ENCODE measurements at regions not wholly inside any gene's neighbourhood (a gene's known extent, or its start where the extent isn't known, plus 50 kb on each side); places are given as distances from the start of the nearest gene placed in this dataset.

DNA sequence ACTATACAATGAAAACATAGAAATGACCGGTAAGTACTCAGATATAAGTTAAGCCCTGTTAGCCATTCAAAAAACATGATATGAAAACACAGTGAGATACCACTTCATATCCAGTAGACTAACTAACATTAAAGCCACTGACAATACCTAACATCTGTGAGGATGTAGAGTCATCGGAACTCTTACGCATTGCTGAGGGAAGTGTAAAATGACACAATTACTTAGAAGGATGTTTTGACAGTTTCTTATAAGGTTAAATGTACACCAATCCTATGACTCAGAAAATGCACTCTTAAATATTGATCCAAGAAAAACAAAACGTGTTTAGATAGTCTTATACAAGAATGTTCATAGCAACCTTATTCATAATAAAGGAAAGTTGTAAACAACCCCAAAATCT lies 782.9 kb downstream of the BCL11B start:
- TF ChIP-seq TEAD4 (IDR thresholded peaks at IDR 0.05): no peak

- no peak for TF ChIP-seq FOXM1 (IDR thresholded peaks at IDR 0.05; ENCODE audit: borderline replicate concordance, low read depth)
- no peak for TF ChIP-seq TEAD4 (IDR thresholded peaks at IDR 0.05)
Observed at GRCh38 chr14:98494582-98494981, 777.4 kb downstream of the BCL11B start.

DNA sequence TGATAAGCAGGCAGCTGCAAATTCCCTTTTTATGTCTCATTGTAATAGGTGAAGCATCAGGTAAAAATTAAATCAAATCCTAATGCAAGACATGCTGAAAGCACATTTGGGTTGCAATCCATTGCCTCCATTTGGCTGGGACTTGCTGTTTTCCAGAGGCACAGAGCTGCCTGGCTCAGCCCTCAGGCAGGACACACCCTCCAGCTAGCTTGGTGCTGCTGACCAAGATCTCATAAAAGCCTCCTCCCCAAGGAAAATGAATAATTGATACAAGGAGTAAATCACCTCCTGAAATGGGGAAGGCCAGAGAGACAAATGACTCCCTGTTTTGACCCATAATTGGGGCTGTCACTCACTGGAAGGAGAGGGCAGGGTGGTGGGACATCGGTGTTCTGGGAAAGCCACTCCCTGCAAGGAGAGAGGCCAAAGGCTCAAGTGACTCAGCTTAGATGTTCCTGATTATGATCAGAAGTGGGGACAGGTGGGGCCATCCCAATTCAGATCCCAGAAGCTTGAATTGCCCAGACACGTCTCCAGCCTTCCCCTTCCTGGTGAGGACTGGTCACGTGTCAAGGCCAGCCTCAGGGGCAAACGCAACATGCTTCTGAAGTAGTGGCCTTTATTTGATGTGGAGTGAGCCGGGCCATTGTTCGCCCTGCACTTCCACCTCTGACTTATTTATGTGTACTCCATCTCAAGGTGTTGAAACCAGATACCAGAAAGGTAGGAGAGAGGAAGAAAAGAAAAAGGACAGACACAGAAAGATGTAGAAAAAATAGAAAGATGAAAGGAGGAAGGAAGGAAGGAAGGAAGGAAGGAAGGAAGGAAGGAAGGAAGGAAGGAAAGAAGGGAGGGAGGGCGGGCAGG lies 773.7 kb downstream of the BCL11B start:
- no peak for TF ChIP-seq ZBTB7A (IDR thresholded peaks at IDR 0.05; ENCODE audit: low read depth)
- TF ChIP-seq TEAD4 (IDR thresholded peaks at IDR 0.05): no peak
- no peak for TF ChIP-seq TAF1 (IDR thresholded peaks at IDR 0.05; ENCODE audit: low read depth)
- no peak for TF ChIP-seq CEBPB (IDR thresholded peaks at IDR 0.05)
- TF ChIP-seq TCF12 (IDR thresholded peaks at IDR 0.05; ENCODE audit: low read depth): no peak
- no peak for TF ChIP-seq EP300 (IDR thresholded peaks at IDR 0.05; ENCODE audit: borderline replicate concordance)
- no peak for TF ChIP-seq FOXM1 (IDR thresholded peaks at IDR 0.05; ENCODE audit: borderline replicate concordance, low read depth)
- no peak for TF ChIP-seq YY1 (IDR thresholded peaks at IDR 0.05; ENCODE audit: low read depth)
- TF ChIP-seq RAD21 (IDR thresholded peaks at IDR 0.05; ENCODE audit: low read depth): no peak

DNA sequence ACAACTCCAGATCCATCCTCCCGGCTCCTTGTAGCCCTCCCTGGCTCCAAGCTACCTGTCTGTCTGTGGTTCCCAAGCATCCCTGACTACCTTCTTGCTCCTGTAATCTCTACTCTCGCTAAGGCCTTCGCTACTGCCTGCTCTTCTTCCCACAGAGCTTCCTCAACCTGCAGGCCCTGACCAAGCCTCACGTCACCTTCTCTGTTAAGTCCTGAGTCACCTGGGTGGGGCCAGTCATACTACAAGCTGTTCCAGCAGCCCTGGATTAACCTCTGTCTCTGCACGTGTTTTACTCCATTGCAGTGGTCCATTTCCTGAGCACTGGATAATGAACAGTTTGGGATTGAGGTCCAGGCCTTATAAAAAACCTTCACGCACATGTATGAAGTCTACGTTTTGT lies 770.7 kb downstream of the BCL11B start:
- TF ChIP-seq TCF12 (IDR thresholded peaks at IDR 0.05; ENCODE audit: low read depth): no peak
- no peak for TF ChIP-seq FOXM1 (IDR thresholded peaks at IDR 0.05; ENCODE audit: borderline replicate concordance, low read depth)
- no peak for TF ChIP-seq REST (IDR thresholded peaks at IDR 0.05; ENCODE audit: low read depth)
- no peak for TF ChIP-seq ZBTB7A (IDR thresholded peaks at IDR 0.05; ENCODE audit: low read depth)
- no peak for TF ChIP-seq TAF1 (IDR thresholded peaks at IDR 0.05; ENCODE audit: low read depth)
- TF ChIP-seq CREB1 (IDR thresholded peaks at IDR 0.05; ENCODE audit: low read depth): no peak
- TF ChIP-seq TEAD4 (IDR thresholded peaks at IDR 0.05): no peak
- TF ChIP-seq, protein P1, sequence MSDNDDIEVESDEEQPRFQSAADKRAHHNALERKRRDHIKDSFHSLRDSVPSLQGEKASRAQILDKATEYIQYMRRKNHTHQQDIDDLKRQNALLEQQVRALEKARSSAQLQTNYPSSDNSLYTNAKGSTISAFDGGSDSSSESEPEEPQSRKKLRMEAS (IDR thresholded peaks at IDR 0.05): no peak
- no peak for TF ChIP-seq EGR1 (IDR thresholded peaks at IDR 0.05)

DNA sequence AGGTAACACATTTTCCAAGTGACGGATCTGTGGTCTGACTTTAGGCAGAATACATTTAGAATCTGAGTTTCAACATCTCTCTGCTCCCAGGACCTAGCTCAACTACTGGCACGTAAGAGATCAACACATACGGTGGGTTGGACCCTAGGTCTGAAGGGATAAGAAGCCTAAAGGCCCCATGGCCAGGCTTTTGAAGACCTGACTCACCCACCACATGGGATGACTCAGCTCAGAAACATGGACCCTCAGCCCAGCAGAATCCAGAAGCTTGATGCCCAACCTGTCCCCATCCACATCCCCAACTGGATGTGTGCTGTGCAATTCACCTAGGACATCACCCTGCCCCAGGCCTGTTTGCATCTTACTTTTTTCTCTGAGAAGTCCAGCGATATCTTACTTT lies 770.2 kb downstream of the BCL11B start:
- no peak for TF ChIP-seq ZBTB7A (IDR thresholded peaks at IDR 0.05; ENCODE audit: low read depth)
- no peak for TF ChIP-seq CEBPB (IDR thresholded peaks at IDR 0.05)
- no peak for TF ChIP-seq YY1 (IDR thresholded peaks at IDR 0.05; ENCODE audit: low read depth)
- TF ChIP-seq TCF12 (IDR thresholded peaks at IDR 0.05; ENCODE audit: low read depth): no peak
- no peak for TF ChIP-seq EP300 (IDR thresholded peaks at IDR 0.05; ENCODE audit: borderline replicate concordance)
- TF ChIP-seq CREB1 (IDR thresholded peaks at IDR 0.05; ENCODE audit: low read depth): no peak
- no peak for TF ChIP-seq NFIC (IDR thresholded peaks at IDR 0.05)
- no peak for TF ChIP-seq EGR1 (IDR thresholded peaks at IDR 0.05)
- TF ChIP-seq USF1 (IDR thresholded peaks at IDR 0.05): no peak
- TF ChIP-seq TEAD4 (IDR thresholded peaks at IDR 0.05): no peak
- TF ChIP-seq REST (IDR thresholded peaks at IDR 0.05; ENCODE audit: low read depth): no peak
- TF ChIP-seq FOXM1 (IDR thresholded peaks at IDR 0.05; ENCODE audit: borderline replicate concordance, low read depth): no peak
- TF ChIP-seq TAF1 (IDR thresholded peaks at IDR 0.05; ENCODE audit: low read depth): no peak
- no peak for TF ChIP-seq RAD21 (IDR thresholded peaks at IDR 0.05; ENCODE audit: low read depth)
- TF ChIP-seq, protein P1 (IDR thresholded peaks at IDR 0.05): no peak

DNA sequence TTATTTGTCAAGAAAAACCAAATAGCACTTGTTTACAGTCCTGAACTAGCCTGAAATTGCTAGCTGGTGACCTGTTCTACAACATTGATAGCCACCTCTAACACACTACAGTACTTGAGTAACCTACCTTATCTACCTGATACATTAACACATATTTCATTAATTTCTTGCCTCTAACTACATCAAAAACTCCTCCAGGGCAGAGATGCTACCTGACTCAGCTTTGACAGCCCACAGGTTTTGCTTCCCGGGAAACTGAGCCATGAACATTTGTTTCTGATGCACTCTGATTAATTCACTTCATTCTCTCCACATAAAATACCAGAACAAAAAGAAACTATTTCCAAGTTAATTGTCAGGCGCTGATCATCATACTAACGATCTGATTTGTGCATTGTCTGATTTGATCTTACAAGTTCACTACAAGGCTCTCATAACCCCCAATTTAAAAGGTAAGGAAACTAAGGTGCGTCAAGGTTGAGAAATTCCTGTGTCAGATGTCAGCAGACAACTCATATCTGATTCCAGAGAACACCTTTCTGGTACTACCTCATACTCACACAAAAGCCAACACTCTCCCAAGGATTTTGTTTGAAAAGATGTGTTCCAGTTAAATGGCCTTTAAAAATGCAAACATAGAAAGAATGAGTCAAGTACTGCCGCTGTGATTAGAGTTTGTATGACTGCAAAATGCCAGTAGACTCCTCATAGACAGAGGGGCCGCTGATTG lies 768.7 kb downstream of the BCL11B start:
- TF ChIP-seq TEAD4 (IDR thresholded peaks at IDR 0.05) (no peak), TCF12 (IDR thresholded peaks at IDR 0.05; ENCODE audit: low read depth) (no peak), NFIC (IDR thresholded peaks at IDR 0.05) (no peak), FOXM1 (IDR thresholded peaks at IDR 0.05; ENCODE audit: borderline replicate concordance, low read depth) (no peak), ZBTB7A (IDR thresholded peaks at IDR 0.05; ENCODE audit: low read depth) (no peak), YY1 (IDR thresholded peaks at IDR 0.05; ENCODE audit: low read depth) (no peak), EP300 (IDR thresholded peaks at IDR 0.05; ENCODE audit: borderline replicate concordance) (no peak), USF1 (IDR thresholded peaks at IDR 0.05) (no peak), TAF1 (IDR thresholded peaks at IDR 0.05; ENCODE audit: low read depth) (no peak), EGR1 (IDR thresholded peaks at IDR 0.05) (no peak), RAD21 (IDR thresholded peaks at IDR 0.05; ENCODE audit: low read depth) (no peak), CEBPB (IDR thresholded peaks at IDR 0.05) (no peak), REST (IDR thresholded peaks at IDR 0.05; ENCODE audit: low read depth) (no peak), CREB1 (IDR thresholded peaks at IDR 0.05; ENCODE audit: low read depth) (no peak)
- TF ChIP-seq, protein P1 (IDR thresholded peaks at IDR 0.05): no peak
